ENCODE measurements at regions not wholly inside any gene's neighbourhood (a gene's known extent, or its start where the extent isn't known, plus 50 kb on each side); places are given as distances from the start of the nearest gene placed in this dataset.

DNA sequence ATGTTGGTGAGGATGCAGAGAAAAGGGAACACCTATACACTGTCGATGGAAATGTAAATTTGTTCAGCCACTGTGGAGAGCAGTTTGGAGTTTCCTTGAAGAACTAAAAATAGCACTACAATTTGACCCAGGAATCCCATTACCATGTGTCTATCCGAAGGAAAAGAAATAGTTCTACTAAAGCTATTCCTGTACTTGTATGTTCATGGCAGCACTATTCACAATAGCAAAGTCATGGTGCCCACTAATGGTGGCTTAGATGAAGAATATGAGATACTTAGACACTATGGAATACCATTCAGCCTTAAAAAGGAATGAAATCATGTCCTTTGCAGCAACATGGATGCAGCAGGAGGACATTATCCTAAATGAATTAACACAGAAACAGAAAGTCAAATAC, 50.2 kb upstream of the CAST start:
- H3K4me3 ChIP-seq = no peak overlapping the region
- H3K36me3 ChIP-seq = no peaks in the 10 kb centered on the region
- H3K4me1 ChIP-seq = peaks cover 13 to 37% (median 21%) of the 10 kb centered on the region in 3 donors
- no peaks in the 10 kb centered on the region for H3K9me3 ChIP-seq
- intact Hi-C loops (cut with DNase I) = no loop called here
- no peak for TF ChIP-seq POLR2A (IDR thresholded peaks at IDR 0.05)
- TF ChIP-seq, protein P1, sequence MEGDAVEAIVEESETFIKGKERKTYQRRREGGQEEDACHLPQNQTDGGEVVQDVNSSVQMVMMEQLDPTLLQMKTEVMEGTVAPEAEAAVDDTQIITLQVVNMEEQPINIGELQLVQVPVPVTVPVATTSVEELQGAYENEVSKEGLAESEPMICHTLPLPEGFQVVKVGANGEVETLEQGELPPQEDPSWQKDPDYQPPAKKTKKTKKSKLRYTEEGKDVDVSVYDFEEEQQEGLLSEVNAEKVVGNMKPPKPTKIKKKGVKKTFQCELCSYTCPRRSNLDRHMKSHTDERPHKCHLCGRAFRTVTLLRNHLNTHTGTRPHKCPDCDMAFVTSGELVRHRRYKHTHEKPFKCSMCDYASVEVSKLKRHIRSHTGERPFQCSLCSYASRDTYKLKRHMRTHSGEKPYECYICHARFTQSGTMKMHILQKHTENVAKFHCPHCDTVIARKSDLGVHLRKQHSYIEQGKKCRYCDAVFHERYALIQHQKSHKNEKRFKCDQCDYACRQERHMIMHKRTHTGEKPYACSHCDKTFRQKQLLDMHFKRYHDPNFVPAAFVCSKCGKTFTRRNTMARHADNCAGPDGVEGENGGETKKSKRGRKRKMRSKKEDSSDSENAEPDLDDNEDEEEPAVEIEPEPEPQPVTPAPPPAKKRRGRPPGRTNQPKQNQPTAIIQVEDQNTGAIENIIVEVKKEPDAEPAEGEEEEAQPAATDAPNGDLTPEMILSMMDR (IDR thresholded peaks at IDR 0.05) = no peak
- WGBS, 2 donors = 32 to 82% methylated on average over 2 of the region's 2 CpGs
- H3K27ac ChIP-seq = no peak overlapping the region
- H3K27me3 ChIP-seq = no peaks in the 10 kb centered on the region
- no peak for DNase-seq

Data from esophagus squamous epithelium (tissue), 5 donors.